Erythroblast (primary cell): ENCODE measurements at regions not wholly inside any gene's neighbourhood (a gene's known extent, or its start where the extent isn't known, plus 50 kb on each side); places are given as distances from the start of the nearest gene placed in this dataset.

Experiments used
- GATA1 ChIP-seq: IDR thresholded peaks from 2 replicates; pipeline ENCODE4 v1.6.1; 2011; ENCODE audit warnings: low read depth, mild to moderate bottlenecking, control low read depth, low read length, moderate library complexity
- POLR2A ChIP-seq: IDR thresholded peaks from 2 replicates; pipeline ENCODE4 v1.6.1; 2011; ENCODE audit warnings: mild to moderate bottlenecking, low read length

DNA sequence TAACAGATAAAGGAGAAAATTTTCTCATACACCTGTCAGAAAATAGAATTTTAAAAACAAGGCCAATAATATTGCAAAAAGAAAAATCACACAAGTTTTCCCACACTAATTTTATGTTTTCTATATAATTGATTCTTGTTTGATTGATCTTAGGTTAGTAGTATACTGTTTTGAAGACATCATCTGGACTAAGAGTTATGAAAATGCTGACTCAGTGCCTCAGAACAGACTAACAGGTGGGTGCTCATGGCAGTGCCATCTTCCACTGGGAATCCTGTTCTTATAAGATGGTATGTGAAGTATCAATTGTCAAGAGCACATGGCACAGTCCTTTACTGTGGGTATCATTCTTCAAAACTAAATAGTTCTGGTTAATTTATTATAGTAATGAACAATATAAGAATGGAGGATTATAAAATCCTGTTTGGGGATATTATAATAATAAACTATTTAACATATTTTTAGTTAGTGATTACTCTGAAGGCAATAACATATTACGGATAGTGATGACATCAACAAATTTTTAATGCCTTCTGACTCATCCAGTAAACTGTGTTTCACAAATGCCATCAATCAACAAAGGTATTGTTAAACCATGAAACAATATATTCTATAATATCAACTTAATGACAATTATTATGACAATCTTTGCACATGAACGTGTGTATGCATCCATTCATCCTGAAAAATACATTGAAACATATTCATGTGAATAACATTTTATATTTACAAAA is 384.6 kb upstream of the KHDRBS2 start:
- no peak for TF ChIP-seq POLR2A
- TF ChIP-seq GATA1, result no peak
